ENCODE measurements at regions not wholly inside any gene's neighbourhood (a gene's known extent, or its start where the extent isn't known, plus 50 kb on each side); places are given as distances from the start of the nearest gene placed in this dataset.

GRCh38 chr14:36028218-36028617, 148.3 kb downstream of the PTCSC3 start:
- DNase-seq = no peak

GRCh38 chr14:36027354-36027753, 149.2 kb downstream of the PTCSC3 start:
- no peak for DNase-seq

GRCh38 chr14:36022765-36023410, 153.6 kb downstream of the PTCSC3 start:
- no peak for DNase-seq

- DNase-seq = no peak
Measured at GRCh38 chr14:36021591-36022320, 154.8 kb downstream of the PTCSC3 start.

- DNase-seq = no peak
Measured at GRCh38 chr14:36021030-36021422, 155.5 kb downstream of the PTCSC3 start.

GRCh38 chr14:36020120-36021029, 156.1 kb downstream of the PTCSC3 start:
- DNase-seq = no peak

GRCh38 chr14:36019126-36019525, 157.4 kb downstream of the PTCSC3 start:
- DNase-seq = no peak

- no peak for DNase-seq
Measured at GRCh38 chr14:36014236-36014635, 162.3 kb downstream of the PTCSC3 start.

GRCh38 chr14:36013483-36013882, 163.0 kb downstream of the PTCSC3 start:
- DNase-seq = no peak

GRCh38 chr14:36012621-36013020, 163.9 kb downstream of the PTCSC3 start:
- no peak for DNase-seq

- DNase-seq = no peak
Measured at GRCh38 chr14:36009643-36010042, 166.9 kb downstream of the PTCSC3 start.

GRCh38 chr14:36006623-36007022, 169.9 kb downstream of the PTCSC3 start:
- DNase-seq = no peak

- DNase-seq = no peak
Measured at GRCh38 chr14:36005670-36006069, 170.9 kb downstream of the PTCSC3 start.

- no peak for DNase-seq
Measured at GRCh38 chr14:36001936-36002335, 174.6 kb downstream of the PTCSC3 start.

- DNase-seq = no peak
Measured at GRCh38 chr14:35999294-35999693, 173.2 kb downstream of the BRMS1L start.

- DNase-seq = no peak
Measured at GRCh38 chr14:35998303-35998702, 172.2 kb downstream of the BRMS1L start.

- no peak for DNase-seq
Measured at GRCh38 chr14:35993684-35993960, 167.5 kb downstream of the BRMS1L start.

GRCh38 chr14:35992816-35993683, 166.9 kb downstream of the BRMS1L start:
- DNase-seq = no peak

GRCh38 chr14:35991356-35991755, 165.2 kb downstream of the BRMS1L start:
- DNase-seq = no peak

- no peak for DNase-seq
Measured at GRCh38 chr14:35989736-35990135, 163.6 kb downstream of the BRMS1L start.

- no peak for DNase-seq
Measured at GRCh38 chr14:35988972-35989690, 163.0 kb downstream of the BRMS1L start.

- DNase-seq = no peak
Measured at GRCh38 chr14:35988550-35988949, 162.4 kb downstream of the BRMS1L start.
